SU-DHL-6 (cell line): ENCODE measurements at regions not wholly inside any gene's neighbourhood (a gene's known extent, or its start where the extent isn't known, plus 50 kb on each side); places are given as distances from the start of the nearest gene placed in this dataset.

ENCODE experiments used
- H2AFZ ChIP-seq: fragments of 200-600 bp; sonication (generic); 2 replicates; pipeline ENCODE4 v1.6.1; 2014; ENCODE audit warnings: low read depth, mild to moderate bottlenecking, moderate library complexity, mixed read lengths, antibody characterized with exemption, low read length; ENCODE audit not compliant: severe bottlenecking
- H3F3A ChIP-seq: fragments of 200-600 bp; shearing (Covaris generic); 2 replicates; pipeline ENCODE4 v1.6.0; 2016; ENCODE audit warnings: antibody characterized with exemption, mild to moderate bottlenecking; ENCODE audit not compliant: insufficient read depth
- H3K27ac ChIP-seq: fragments of 200-600 bp; sonication (generic); 2 replicates; pipeline ENCODE4 v1.5.1; 2016; ENCODE audit warnings: low read depth, mild to moderate bottlenecking, low read length, moderate library complexity, mixed read lengths
- H3K27me3 ChIP-seq: fragments of 200-600 bp; sonication (generic), shearing (Covaris generic); 2 replicates; pipeline ENCODE4 v1.6.0; 2014; ENCODE audit warnings: mild to moderate bottlenecking, low read length
- H3K36me3 ChIP-seq: fragments of 200-600 bp; sonication (generic); 2 replicates; pipeline ENCODE4 v1.6.1; 2014; ENCODE audit warnings: mild to moderate bottlenecking, low read length, mixed read lengths
- H3K4me2 ChIP-seq: fragments of 300-600, 200-600 bp; shearing (Covaris generic), sonication (generic); 2 replicates; pipeline ENCODE4 v1.6.0; 2014; ENCODE audit warnings: low read length, low read depth, mild to moderate bottlenecking; ENCODE audit not compliant: poor library complexity, severe bottlenecking
- H3K4me3 ChIP-seq: fragments of 200-600 bp; sonication (generic); 2 replicates; pipeline ENCODE4 v1.5.1; 2014; ENCODE audit warnings: antibody characterized with exemption, low read length, mild to moderate bottlenecking, mixed read lengths; ENCODE audit not compliant: insufficient read depth, poor library complexity, severe bottlenecking
- H3K79me2 ChIP-seq: fragments of 200-600 bp; sonication (generic); 2 replicates; pipeline ENCODE4 v1.6.1; 2014; ENCODE audit warnings: mild to moderate bottlenecking, low read length, moderate library complexity; ENCODE audit not compliant: insufficient read depth
- H3K9ac ChIP-seq: fragments of 200-600 bp; sonication (generic); 2 replicates; pipeline ENCODE4 v1.7.0; 2014; ENCODE audit warnings: mild to moderate bottlenecking, low read length
- H3K9me2 ChIP-seq: fragments of 200-600 bp; sonication (generic); replicated peaks from 2 replicates; pipeline ENCODE4 v1.6.1; 2014; ENCODE audit warnings: low read length; ENCODE audit not compliant: insufficient read depth
- H3K9me3 ChIP-seq: fragments of 200-600 bp; sonication (generic); 2 replicates; pipeline ENCODE4 v1.6.1; 2014; ENCODE audit warnings: low read length, mixed read lengths; ENCODE audit not compliant: insufficient read depth
- H4K20me1 ChIP-seq: fragments of 200-600 bp; sonication (generic); 2 replicates; pipeline ENCODE4 v1.6.1; 2014; ENCODE audit warnings: low read depth, mild to moderate bottlenecking, antibody characterized with exemption, low read length, moderate library complexity, mixed read lengths
- EZH2phosphoT487 ChIP-seq: fragments of 200-600 bp; sonication (generic), shearing (Covaris generic); conservative IDR thresholded peaks from 2 replicates; pipeline ENCODE4 v1.6.1; 2018; ENCODE audit warnings: mild to moderate bottlenecking, antibody characterized with exemption, low read length, moderate library complexity, mixed read lengths
- TF ChIP-seq, protein P1 (sequence below): fragments of 200-600 bp; sonication (generic); IDR thresholded peaks from one replicate; pipeline ENCODE4 v1.5.1; 2017; ENCODE audit warnings: antibody characterized with exemption, mild to moderate bottlenecking, low read length, moderate library complexity; ENCODE audit not compliant: insufficient read depth, poor library complexity, severe bottlenecking

DNA sequence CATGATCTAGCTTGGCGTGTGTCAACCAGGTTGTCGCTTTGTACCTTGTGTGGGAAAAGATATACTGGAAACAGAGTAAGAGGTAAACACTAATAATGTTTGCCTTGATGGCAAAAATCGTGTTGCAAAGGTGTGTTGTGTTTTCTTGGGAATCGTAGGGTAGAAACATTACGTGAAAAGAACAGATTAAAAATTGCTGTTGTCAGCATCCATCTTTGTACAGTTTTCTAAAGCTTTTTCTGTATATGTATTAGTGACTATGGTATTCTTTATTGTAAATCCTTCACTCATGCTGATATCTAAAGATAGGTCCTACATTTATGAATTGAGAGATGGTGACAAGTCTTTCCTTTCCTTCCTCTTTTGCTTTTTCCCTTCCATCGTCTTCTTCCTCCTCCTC is 116.9 kb downstream of the RPS12 start:
- TF ChIP-seq, protein P1, sequence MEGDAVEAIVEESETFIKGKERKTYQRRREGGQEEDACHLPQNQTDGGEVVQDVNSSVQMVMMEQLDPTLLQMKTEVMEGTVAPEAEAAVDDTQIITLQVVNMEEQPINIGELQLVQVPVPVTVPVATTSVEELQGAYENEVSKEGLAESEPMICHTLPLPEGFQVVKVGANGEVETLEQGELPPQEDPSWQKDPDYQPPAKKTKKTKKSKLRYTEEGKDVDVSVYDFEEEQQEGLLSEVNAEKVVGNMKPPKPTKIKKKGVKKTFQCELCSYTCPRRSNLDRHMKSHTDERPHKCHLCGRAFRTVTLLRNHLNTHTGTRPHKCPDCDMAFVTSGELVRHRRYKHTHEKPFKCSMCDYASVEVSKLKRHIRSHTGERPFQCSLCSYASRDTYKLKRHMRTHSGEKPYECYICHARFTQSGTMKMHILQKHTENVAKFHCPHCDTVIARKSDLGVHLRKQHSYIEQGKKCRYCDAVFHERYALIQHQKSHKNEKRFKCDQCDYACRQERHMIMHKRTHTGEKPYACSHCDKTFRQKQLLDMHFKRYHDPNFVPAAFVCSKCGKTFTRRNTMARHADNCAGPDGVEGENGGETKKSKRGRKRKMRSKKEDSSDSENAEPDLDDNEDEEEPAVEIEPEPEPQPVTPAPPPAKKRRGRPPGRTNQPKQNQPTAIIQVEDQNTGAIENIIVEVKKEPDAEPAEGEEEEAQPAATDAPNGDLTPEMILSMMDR: no peak
- TF ChIP-seq EZH2phosphoT487: no peak
- Histone ChIP-seq H3K4me2 (no peak overlapping the region), H3K4me3 (no peak overlapping the region), H2AFZ (no peak overlapping the region), H3K9me2 (no peaks in the 10 kb centered on the region), H3K27me3 (no peaks in the 10 kb centered on the region), H3K27ac (no peak overlapping the region), H3F3A (no peaks in the 10 kb centered on the region), H3K9me3 (no peaks in the 10 kb centered on the region), H3K36me3 (no peaks in the 10 kb centered on the region), H3K9ac (no peak overlapping the region), H4K20me1 (no peaks in the 10 kb centered on the region), H3K79me2 (no peaks in the 10 kb centered on the region)

DNA sequence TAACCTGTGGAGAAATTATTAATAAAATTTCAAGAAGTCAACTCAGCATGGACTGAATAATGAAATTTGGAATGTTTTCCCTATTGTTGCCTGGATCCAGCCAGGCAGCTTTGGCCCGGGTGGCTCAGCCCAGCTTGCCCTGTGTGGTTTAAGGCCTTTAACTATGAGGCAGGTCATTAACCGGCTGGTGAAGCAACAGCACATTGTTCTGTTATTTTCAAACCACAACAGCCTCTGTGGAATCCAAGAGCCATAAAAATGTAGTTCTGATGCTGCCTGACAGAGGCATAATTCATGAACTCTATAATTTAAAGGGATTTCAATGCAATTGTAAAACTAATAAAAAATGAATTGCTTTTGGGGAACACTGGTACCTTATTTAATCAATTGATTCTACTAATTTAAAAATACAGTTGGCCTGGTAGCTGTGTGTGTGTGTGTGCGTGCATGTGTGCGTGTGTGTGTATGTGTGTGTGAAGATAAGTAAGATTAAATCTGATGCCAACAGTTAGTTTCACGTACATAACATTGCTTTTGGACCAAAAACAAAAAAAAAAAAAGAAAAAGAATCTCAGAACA is 117.7 kb downstream of the RPS12 start:
- H3K27me3 ChIP-seq: no peaks in the 10 kb centered on the region
- no peaks in the 10 kb centered on the region for H4K20me1 ChIP-seq
- H3K27ac ChIP-seq: no peak overlapping the region
- no peaks in the 10 kb centered on the region for H3F3A ChIP-seq
- no peak overlapping the region for H3K4me2 ChIP-seq
- H2AFZ ChIP-seq: no peak overlapping the region
- H3K9me3 ChIP-seq: no peaks in the 10 kb centered on the region
- H3K9me2 ChIP-seq: no peaks in the 10 kb centered on the region
- H3K9ac ChIP-seq: no peak overlapping the region
- H3K36me3 ChIP-seq: no peaks in the 10 kb centered on the region
- no peaks in the 10 kb centered on the region for H3K79me2 ChIP-seq
- TF ChIP-seq, protein P1: no peak
- TF ChIP-seq EZH2phosphoT487: no peak
- no peak overlapping the region for H3K4me3 ChIP-seq

DNA sequence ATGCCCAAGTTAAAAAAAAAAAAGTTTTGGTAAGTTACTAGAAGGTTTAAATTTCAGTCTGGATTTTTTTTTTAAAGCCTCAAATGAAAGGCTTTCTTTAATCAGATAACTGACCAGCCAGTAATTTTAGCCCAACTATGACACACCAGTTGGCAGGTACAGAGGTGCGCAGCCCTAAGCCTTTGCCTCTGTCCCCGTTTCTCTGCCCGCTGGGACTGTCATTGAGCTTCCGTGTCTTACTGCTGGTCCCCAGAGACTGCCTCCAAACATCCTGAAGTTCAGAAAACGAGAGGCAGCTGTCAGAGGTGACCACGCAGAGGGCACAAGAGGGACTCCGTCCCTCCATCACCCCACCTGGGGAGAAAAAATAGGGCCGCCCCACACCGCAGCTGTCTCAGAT is 118.2 kb downstream of the RPS12 start:
- Histone ChIP-seq H3K9me2 (no peaks in the 10 kb centered on the region), H3K9me3 (no peaks in the 10 kb centered on the region), H3K9ac (no peak overlapping the region), H3F3A (no peaks in the 10 kb centered on the region), H3K27ac (no peak overlapping the region), H3K79me2 (no peaks in the 10 kb centered on the region), H3K36me3 (no peaks in the 10 kb centered on the region), H3K27me3 (no peaks in the 10 kb centered on the region), H2AFZ (no peak overlapping the region), H4K20me1 (no peaks in the 10 kb centered on the region), H3K4me2 (no peak overlapping the region), H3K4me3 (no peak overlapping the region)
- TF ChIP-seq, protein P1: no peak
- TF ChIP-seq EZH2phosphoT487: no peak
